ENCODE measurements at regions not wholly inside any gene's neighbourhood (a gene's known extent, or its start where the extent isn't known, plus 50 kb on each side); places are given as distances from the start of the nearest gene placed in this dataset.

DNA sequence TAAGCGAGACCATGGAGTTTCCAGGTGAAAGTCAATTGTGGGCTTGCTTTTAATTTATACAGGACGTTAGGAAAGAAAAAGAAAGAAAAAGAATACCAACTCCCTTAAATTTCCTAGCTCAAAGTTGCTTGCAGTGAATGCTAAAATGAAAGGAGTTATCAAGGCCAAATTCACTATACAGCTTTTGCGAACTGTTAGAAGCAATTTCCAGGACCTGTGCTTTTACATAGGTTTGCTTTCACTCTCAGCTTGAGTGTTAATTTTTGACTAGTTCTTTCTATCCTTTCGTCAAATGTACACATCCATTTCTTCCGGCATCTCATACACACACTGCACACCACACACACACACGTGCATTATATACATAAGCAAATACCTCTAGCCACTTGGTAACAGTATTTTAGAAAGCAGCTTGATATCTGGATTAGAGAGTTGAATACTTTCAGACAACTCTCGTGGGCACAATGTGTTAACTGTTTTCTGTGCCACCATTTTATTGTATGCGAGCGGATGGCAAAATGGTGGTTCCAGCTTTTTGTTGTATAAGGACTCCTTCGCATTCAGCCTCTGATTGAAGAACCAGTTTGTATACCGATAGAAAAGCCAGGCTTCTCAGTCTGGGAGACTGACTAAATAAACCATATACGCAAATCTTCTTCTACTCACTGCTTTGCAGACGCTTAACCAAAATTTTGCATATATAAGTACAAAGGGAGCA is 381.8 kb downstream of the MTX2 start:
- no peak for FAIRE-seq
- 23% methylated on average over 13 of the region's 13 CpGs for WGBS (ENCODE audit: low lambda C conversion rate)

More for the DNA sequence above, 381.8 kb downstream of the MTX2 start:
- no TSS peak for BruUV-seq (replicated peaks)
- Histone ChIP-seq H3K4me3 (replicated peaks in 1 of 3; ENCODE audit: insufficient read depth in 1 of 3, low read depth in 2 of 3, low read length in 3 of 3) (no peak overlapping the region), H3K27me3 (ENCODE audit: control insufficient read depth in 1 of 2, insufficient read depth in 2 of 2, low read length in 2 of 2) (peaks cover 0 to 36% of the 10 kb centered on the region in 2 experiments; a peak in 2 of 5 replicates), H3K79me2 (ENCODE audit: insufficient read depth, low read length) (no peaks in the 10 kb centered on the region), H3K36me3 (replicated peaks in 1 of 2; ENCODE audit: control insufficient read depth in 1 of 2, insufficient read depth in 2 of 2, low read length in 2 of 2) (no peaks in the 10 kb centered on the region), H3K27ac (ENCODE audit: extremely low read length, insufficient read depth, low read length) (no peak overlapping the region), H3K4me1 (ENCODE audit: insufficient read depth, low read length) (no peaks in the 10 kb centered on the region), H2AFZ (ENCODE audit: low read length) (no peak overlapping the region), H3K4me2 (ENCODE audit: low read depth, low read length) (no peak overlapping the region), H3K9me3 (ENCODE audit: low read length) (no peaks in the 10 kb centered on the region), H4K20me1 (ENCODE audit: insufficient read depth, low read length) (no peaks in the 10 kb centered on the region), H3K9ac (ENCODE audit: insufficient read depth, low read depth, low read length) (no peak overlapping the region)
- TF ChIP-seq MYNN (CRISPR knock-in tag; IDR thresholded peaks at IDR 0.05; ENCODE audit: low read depth) (no peak), ATF7-NPFF (CRISPR knock-in tag; IDR thresholded peaks at IDR 0.05; ENCODE audit: low read depth) (no peak), SRF (IDR thresholded peaks at IDR 0.05; ENCODE audit: low read depth, low read length) (no peak), ZNF136 (CRISPR knock-in tag; IDR thresholded peaks at IDR 0.05; ENCODE audit: low read depth) (no peak), MED8 (CRISPR knock-in tag; IDR thresholded peaks at IDR 0.05; ENCODE audit: insufficient replicate concordance) (no peak), ZNF761 (CRISPR knock-in tag; conservative IDR thresholded peaks at IDR 0.05) (no peak), ZNF616 (CRISPR knock-in tag; IDR thresholded peaks at IDR 0.05; ENCODE audit: low read depth) (no peak), HNRNPH1 (optimal IDR thresholded peaks at IDR 0.05; ENCODE audit: low read depth, low read length) (no peak), ZSCAN31 (CRISPR knock-in tag; IDR thresholded peaks at IDR 0.05; ENCODE audit: low read depth) (no peak), SIX1 (CRISPR knock-in tag; IDR thresholded peaks at IDR 0.05; ENCODE audit: borderline replicate concordance) (no peak), CBX2 (IDR thresholded peaks at IDR 0.05; ENCODE audit: low read depth, low read length) (no peak), CBX2 (CRISPR knock-in tag; IDR thresholded peaks at IDR 0.05; ENCODE audit: low read depth) (no peak), ZFX (CRISPR knock-in tag; IDR thresholded peaks at IDR 0.05; ENCODE audit: low read depth) (no peak), ZNF776 (CRISPR knock-in tag; IDR thresholded peaks at IDR 0.05) (no peak), ZNF446 (CRISPR knock-in tag; IDR thresholded peaks at IDR 0.05) (no peak), ZNF607 (CRISPR knock-in tag; IDR thresholded peaks at IDR 0.05; ENCODE audit: borderline replicate concordance) (no peak), GPN1 (CRISPR knock-in tag; IDR thresholded peaks at IDR 0.05; ENCODE audit: borderline replicate concordance) (no peak)
- TF ChIP-seq, protein P1, sequence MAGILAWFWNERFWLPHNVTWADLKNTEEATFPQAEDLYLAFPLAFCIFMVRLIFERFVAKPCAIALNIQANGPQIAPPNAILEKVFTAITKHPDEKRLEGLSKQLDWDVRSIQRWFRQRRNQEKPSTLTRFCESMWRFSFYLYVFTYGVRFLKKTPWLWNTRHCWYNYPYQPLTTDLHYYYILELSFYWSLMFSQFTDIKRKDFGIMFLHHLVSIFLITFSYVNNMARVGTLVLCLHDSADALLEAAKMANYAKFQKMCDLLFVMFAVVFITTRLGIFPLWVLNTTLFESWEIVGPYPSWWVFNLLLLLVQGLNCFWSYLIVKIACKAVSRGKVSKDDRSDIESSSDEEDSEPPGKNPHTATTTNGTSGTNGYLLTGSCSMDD (CRISPR knock-in tag; IDR thresholded peaks at IDR 0.05) = no peak
- TF ChIP-seq, protein P2, sequence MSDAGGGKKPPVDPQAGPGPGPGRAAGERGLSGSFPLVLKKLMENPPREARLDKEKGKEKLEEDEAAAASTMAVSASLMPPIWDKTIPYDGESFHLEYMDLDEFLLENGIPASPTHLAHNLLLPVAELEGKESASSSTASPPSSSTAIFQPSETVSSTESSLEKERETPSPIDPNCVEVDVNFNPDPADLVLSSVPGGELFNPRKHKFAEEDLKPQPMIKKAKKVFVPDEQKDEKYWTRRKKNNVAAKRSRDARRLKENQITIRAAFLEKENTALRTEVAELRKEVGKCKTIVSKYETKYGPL (CRISPR knock-in tag; IDR thresholded peaks at IDR 0.05) = no peak
- TF ChIP-seq, protein P3, sequence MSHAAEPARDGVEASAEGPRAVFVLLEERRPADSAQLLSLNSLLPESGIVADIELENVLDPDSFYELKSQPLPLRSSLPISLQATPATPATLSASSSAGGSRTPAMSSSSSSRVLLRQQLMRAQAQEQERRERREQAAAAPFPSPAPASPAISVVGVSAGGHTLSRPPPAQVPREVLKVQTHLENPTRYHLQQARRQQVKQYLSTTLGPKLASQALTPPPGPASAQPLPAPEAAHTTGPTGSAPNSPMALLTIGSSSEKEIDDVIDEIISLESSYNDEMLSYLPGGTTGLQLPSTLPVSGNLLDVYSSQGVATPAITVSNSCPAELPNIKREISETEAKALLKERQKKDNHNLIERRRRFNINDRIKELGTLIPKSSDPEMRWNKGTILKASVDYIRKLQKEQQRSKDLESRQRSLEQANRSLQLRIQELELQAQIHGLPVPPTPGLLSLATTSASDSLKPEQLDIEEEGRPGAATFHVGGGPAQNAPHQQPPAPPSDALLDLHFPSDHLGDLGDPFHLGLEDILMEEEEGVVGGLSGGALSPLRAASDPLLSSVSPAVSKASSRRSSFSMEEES (CRISPR knock-in tag; IDR thresholded peaks at IDR 0.05) = no peak
- ChIA-PET CTCF (ENCODE audit: low intra/inter-chr PET ratio, low total read pairs) (interaction anchor here (3.1 kb wide), 1 partner anchor 523 kb away, joined by 44 read pairs; no protein-coding TSS in a partner anchor), POLR2A (no interaction called here)
- ATAC-seq (no peak), DNase-seq (ENCODE audit: low spot score) (no peak)
- in situ Hi-C loops (cut with HindIII; ENCODE audit: extremely low pct_ligation_motif_present, low pct_unique_long_range_greater_than_20kb) = loop anchor here (25.0 kb wide), 1 partner anchor 964 kb away; no protein-coding TSS in a partner anchor
- intact Hi-C loops (cut with micrococcal nuclease; ENCODE audit: unreplicated experiment) = loop anchor here (10.0 kb wide), 1 partner anchor 164 kb away; no protein-coding TSS in a partner anchor

Measured in HepG2 (cell line).